OCI-LY3 (cell line): ENCODE measurements at regions not wholly inside any gene's neighbourhood (a gene's known extent, or its start where the extent isn't known, plus 50 kb on each side); places are given as distances from the start of the nearest gene placed in this dataset.
A peak's percentile ranks its signal among the peaks of the same experiment; 100 is the strongest.

Experiments used
- H2AFZ ChIP-seq: fragments of 200-600, 300-600 bp; shearing (Covaris generic); 2 replicates; pipeline ENCODE4 v1.6.0; 2014; ENCODE audit warnings: antibody characterized with exemption, low read depth, low read length
- H3K27ac ChIP-seq: fragments of 200-600, 300-600 bp; sonication (generic); 2 replicates; pipeline ENCODE4 v1.5.1; 2014; ENCODE audit warnings: mild to moderate bottlenecking, low read length, moderate library complexity, mixed read lengths
- H3K27me3 ChIP-seq: fragments of 200-600, 300-600 bp; sonication (generic); 2 replicates; pipeline ENCODE4 v1.6.1; 2014; ENCODE audit warnings: low read depth, low read length, mixed read lengths
- H3K36me3 ChIP-seq: fragments of 200-600, 300-600 bp; sonication (generic); replicated peaks from 2 replicates; pipeline ENCODE3; 2014; ENCODE audit warnings: low read depth, low read length, mixed read lengths
- H3K4me1 ChIP-seq: fragments of 300-600, 200-600 bp; sonication (generic); 2 replicates; pipeline ENCODE4 v1.6.1; 2014; ENCODE audit warnings: low read length, mixed read lengths
- H3K4me2 ChIP-seq: fragments of 200-600, 300-600 bp; sonication (generic); 2 replicates; pipeline ENCODE4 v1.6.1; 2014; ENCODE audit warnings: low read length, mixed read lengths
- H3K4me3 ChIP-seq: fragments of 300-600, 200-600 bp; sonication (generic); 2 replicates; pipeline ENCODE4 v1.5.1; 2014; ENCODE audit warnings: antibody characterized with exemption, mild to moderate bottlenecking, low read length, moderate library complexity
- H3K79me2 ChIP-seq: fragments of 300-600, 200-600 bp; shearing (Covaris generic); 2 replicates; pipeline ENCODE4 v1.6.1; 2014; ENCODE audit warnings: mild to moderate bottlenecking, low read length, mixed read lengths
- H3K9ac ChIP-seq: fragments of 300-600, 200-600 bp; shearing (Covaris generic); 2 replicates; pipeline ENCODE4 v1.6.0; 2014; ENCODE audit warnings: mild to moderate bottlenecking, low read length, moderate library complexity
- H3K9me3 ChIP-seq: fragments of 200-600, 300-600 bp; shearing (Covaris generic); 2 replicates; pipeline ENCODE4 v1.6.1; 2014; ENCODE audit warnings: low read length, mixed read lengths; ENCODE audit not compliant: insufficient read depth
- H4K20me1 ChIP-seq: fragments of 200-600, 300-600 bp; sonication (generic); 2 replicates; pipeline ENCODE4 v1.6.1; 2016; ENCODE audit warnings: low read length, mixed read lengths; ENCODE audit not compliant: insufficient read depth
- EZH2phosphoT487 ChIP-seq: fragments of 200-600 bp; shearing (Covaris generic); IDR thresholded peaks from 2 replicates; pipeline ENCODE4 v1.6.1; 2018; ENCODE audit warnings: antibody characterized with exemption, mixed run types, low read depth
- TF ChIP-seq, protein P1 (sequence below): fragments of 200-600, 300-600 bp; sonication (generic); IDR thresholded peaks from 2 replicates; pipeline ENCODE4 v1.5.1; 2014; ENCODE audit warnings: antibody characterized with exemption, low read length, low read depth

DNA sequence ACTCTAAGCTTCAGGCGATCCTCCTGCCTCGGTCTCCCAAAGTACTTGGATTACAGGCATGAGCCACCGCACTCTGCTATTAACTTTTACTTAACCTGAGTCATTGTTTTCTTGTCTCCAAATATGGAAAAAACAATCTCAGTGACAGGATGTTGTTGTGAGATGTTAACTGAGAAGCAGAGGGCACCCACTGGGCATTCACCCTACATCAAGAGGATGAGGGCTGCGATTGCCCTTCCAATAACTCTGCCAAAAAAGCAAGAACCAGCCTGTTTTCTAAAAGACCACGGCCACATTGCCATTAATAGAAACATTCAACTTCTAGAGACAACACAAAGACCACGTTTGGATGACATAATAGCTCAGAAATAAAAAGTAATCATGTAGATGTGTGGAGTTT lies 107.6 kb upstream of the SGK1 start:
- Histone ChIP-seq H3K4me3 (no peak overlapping the region), H2AFZ (no peak overlapping the region), H4K20me1 (no peaks in the 10 kb centered on the region), H3K4me2 (no peak overlapping the region), H3K79me2 (no peaks in the 10 kb centered on the region), H3K9me3 (no peaks in the 10 kb centered on the region), H3K27me3 (no peaks in the 10 kb centered on the region), H3K9ac (no peak overlapping the region), H3K36me3 (no peaks in the 10 kb centered on the region), H3K27ac (no peak overlapping the region), H3K4me1 (peaks cover 25% of the 10 kb centered on the region)
- no peak for TF ChIP-seq EZH2phosphoT487
- TF ChIP-seq, protein P1, sequence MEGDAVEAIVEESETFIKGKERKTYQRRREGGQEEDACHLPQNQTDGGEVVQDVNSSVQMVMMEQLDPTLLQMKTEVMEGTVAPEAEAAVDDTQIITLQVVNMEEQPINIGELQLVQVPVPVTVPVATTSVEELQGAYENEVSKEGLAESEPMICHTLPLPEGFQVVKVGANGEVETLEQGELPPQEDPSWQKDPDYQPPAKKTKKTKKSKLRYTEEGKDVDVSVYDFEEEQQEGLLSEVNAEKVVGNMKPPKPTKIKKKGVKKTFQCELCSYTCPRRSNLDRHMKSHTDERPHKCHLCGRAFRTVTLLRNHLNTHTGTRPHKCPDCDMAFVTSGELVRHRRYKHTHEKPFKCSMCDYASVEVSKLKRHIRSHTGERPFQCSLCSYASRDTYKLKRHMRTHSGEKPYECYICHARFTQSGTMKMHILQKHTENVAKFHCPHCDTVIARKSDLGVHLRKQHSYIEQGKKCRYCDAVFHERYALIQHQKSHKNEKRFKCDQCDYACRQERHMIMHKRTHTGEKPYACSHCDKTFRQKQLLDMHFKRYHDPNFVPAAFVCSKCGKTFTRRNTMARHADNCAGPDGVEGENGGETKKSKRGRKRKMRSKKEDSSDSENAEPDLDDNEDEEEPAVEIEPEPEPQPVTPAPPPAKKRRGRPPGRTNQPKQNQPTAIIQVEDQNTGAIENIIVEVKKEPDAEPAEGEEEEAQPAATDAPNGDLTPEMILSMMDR = no peak

DNA sequence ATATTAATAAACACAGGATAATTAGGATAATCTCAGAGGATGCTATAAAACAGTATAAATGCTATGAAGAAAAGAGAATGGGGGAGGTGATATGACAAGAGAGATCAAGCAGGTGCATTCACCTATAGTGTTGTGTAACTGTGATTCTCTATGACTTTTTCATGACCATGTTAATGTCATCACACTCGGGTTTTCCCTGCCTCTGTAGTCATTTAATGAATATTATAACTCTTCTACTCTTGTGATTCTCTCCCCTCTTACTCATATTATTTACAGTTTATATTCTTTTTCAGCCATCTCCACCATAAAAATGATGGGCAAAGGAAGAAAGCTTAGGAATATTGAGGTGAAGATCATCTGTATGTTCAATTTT lies 106.9 kb upstream of the SGK1 start:
- no peaks in the 10 kb centered on the region for H4K20me1 ChIP-seq
- H3K9ac ChIP-seq = no peak overlapping the region
- no peaks in the 10 kb centered on the region for H3K27me3 ChIP-seq
- peaks cover 25% of the 10 kb centered on the region for H3K4me1 ChIP-seq
- TF ChIP-seq, protein P1 = no peak
- no peak for TF ChIP-seq EZH2phosphoT487
- no peak overlapping the region for H2AFZ ChIP-seq
- H3K27ac ChIP-seq = no peak overlapping the region
- H3K36me3 ChIP-seq = no peaks in the 10 kb centered on the region
- no peak overlapping the region for H3K4me3 ChIP-seq
- H3K79me2 ChIP-seq = no peaks in the 10 kb centered on the region
- H3K9me3 ChIP-seq = no peaks in the 10 kb centered on the region
- H3K4me2 ChIP-seq = no peak overlapping the region

DNA sequence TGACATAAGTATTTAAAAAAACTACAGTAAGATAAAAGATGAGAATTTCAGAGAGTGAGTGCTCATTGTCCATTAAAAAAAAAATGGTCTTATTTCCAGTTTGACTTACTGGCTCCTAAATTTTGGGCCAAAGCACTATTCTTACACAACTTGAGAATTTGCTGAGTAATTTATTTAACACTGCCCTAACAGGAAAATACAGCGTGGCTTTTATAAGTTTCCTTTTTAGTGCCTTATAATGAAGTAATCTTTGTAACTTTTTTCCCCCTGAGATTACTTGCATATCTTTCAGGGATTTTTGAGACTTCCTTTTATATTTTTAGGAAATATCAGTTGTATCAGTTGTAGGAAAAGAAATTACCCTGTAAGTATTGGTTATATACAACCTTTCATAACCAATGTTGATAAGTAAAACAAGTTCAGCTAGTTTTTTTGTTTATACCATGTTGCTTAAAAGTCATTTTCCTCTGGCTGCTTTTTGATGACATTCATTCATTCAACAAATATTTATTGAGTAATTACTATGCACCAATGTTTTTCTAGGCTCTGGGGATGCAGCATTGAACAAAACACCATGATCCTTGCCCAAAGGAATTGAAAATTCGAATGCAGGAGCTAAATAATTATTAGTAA lies 106.4 kb upstream of the SGK1 start:
- H3K9ac ChIP-seq = no peak overlapping the region
- no peaks in the 10 kb centered on the region for H3K9me3 ChIP-seq
- H3K27ac ChIP-seq = no peak overlapping the region
- TF ChIP-seq, protein P1 = no peak
- no peak for TF ChIP-seq EZH2phosphoT487
- no peaks in the 10 kb centered on the region for H4K20me1 ChIP-seq
- H3K4me2 ChIP-seq = no peak overlapping the region
- H3K4me1 ChIP-seq = peaks cover 25% of the 10 kb centered on the region
- H3K36me3 ChIP-seq = no peaks in the 10 kb centered on the region
- H2AFZ ChIP-seq = no peak overlapping the region
- H3K27me3 ChIP-seq = no peaks in the 10 kb centered on the region
- no peaks in the 10 kb centered on the region for H3K79me2 ChIP-seq
- no peak overlapping the region for H3K4me3 ChIP-seq

DNA sequence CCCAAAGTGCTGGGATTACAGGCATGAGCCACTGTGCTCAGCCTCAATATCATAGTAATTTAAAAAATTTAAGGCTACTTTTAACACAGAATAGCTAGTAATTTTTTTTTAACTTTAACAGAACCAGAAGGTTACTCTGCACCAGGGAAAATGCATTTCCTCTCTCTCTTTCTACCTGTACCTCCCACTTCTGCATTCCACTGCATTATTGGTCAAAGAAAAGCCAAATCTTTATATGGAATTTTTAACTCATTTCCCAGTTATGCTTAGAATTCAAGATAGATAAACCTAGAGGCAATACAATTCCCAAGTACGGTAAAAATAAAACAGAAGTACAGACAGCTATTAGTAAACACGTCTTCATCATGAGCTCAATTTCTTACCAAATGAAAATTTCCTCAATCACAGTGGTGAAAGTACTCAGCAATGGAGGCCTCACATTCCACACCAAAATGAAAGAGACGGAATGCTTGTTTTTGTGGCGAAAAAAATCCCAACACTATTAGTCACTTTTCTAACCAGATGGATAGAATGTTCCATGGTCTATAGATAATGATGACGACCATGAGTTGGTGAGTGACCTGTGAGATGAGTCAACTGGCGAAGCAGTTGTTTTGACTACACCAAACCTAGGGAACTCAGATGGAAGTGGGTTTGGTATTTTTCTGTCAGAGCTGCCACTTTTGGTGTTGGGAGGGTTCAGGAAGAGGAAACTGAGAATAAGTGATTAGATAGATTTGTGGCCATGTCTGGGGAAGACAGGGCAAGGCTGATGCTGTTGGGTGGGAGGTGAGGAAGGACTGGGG lies 104.7 kb upstream of the SGK1 start:
- Histone ChIP-seq H3K4me2 (peak overlapping the region; percentile 43), H3K27ac (peak overlapping the region; percentile 34), H3K9ac (no peak overlapping the region), H3K4me3 (no peak overlapping the region), H3K79me2 (no peaks in the 10 kb centered on the region), H4K20me1 (no peaks in the 10 kb centered on the region), H3K36me3 (no peaks in the 10 kb centered on the region), H3K9me3 (no peaks in the 10 kb centered on the region), H3K4me1 (peaks cover 25% of the 10 kb centered on the region), H2AFZ (peak overlapping the region; percentile 62; the same call in 1 of the 2 replicates), H3K27me3 (no peaks in the 10 kb centered on the region)
- TF ChIP-seq, protein P1 = no peak
- TF ChIP-seq EZH2phosphoT487 = no peak
